HepG2 (cell line): ENCODE measurements at regions not wholly inside any gene's neighbourhood (a gene's known extent, or its start where the extent isn't known, plus 50 kb on each side); places are given as distances from the start of the nearest gene placed in this dataset.

Experiments used
- CBX5 ChIP-seq: sonication (generic); formaldehyde crosslinking; IDR thresholded peaks from 2 replicates; pipeline ENCODE4 v1.4.0; 2020; ENCODE audit warnings: missing genetic modification reagents, borderline replicate concordance
- EP300 ChIP-seq, 3 experiments: sonication (generic) in 1 of 3; formaldehyde crosslinking in 1 of 3; IDR thresholded peaks; 2 replicates each; pipeline versions ENCODE4 v1.5.1 to v1.6.1; 2011 to 2020; ENCODE audit warnings: low read depth in 2 of 3, low read length in 2 of 3, borderline replicate concordance in 1 of 3, improper control_type of control experiment in 1 of 3, mild to moderate bottlenecking in 1 of 3, missing genetic modification reagents in 1 of 3, moderate library complexity in 1 of 3
- FOXA1 ChIP-seq, 2 experiments: fragments of 450-650 bp in 1 of 2; sonication (generic) in 1 of 2; formaldehyde crosslinking in 1 of 2; IDR thresholded peaks; 2 replicates each; pipeline versions ENCODE4 v1.4.0 to v1.6.1; 2016 to 2020; ENCODE audit warnings: missing genetic modification reagents in 1 of 2
- HMG20B ChIP-seq: conservative IDR thresholded peaks from 2 replicates; pipeline ENCODE4 v1.6.1; 2016; ENCODE audit warnings: missing genetic modification reagents, missing compliant biosample characterization
- HOXA3 ChIP-seq: sonication (generic); formaldehyde crosslinking; IDR thresholded peaks from 2 replicates; pipeline ENCODE4 v1.5.0; 2020; ENCODE audit warnings: missing genetic modification reagents
- TRIM24 ChIP-seq: sonication (generic); formaldehyde crosslinking; IDR thresholded peaks from 2 replicates; pipeline ENCODE4 v1.8.0; 2022; ENCODE audit warnings: mild to moderate bottlenecking, missing genetic modification reagents
- ZNF121 ChIP-seq: sonication (generic); formaldehyde crosslinking; IDR thresholded peaks from 2 replicates; pipeline ENCODE4 v1.5.0; 2020; ENCODE audit warnings: mild to moderate bottlenecking, missing genetic modification reagents
- ZNF766 ChIP-seq: sonication (generic); formaldehyde crosslinking; IDR thresholded peaks from 2 replicates; pipeline ENCODE4 v1.5.0; 2020; ENCODE audit warnings: missing genetic modification reagents, borderline replicate concordance
- TF ChIP-seq, protein P1 (sequence below): sonication (generic); formaldehyde crosslinking; IDR thresholded peaks from 2 replicates; pipeline ENCODE4 v1.8.1; 2022; ENCODE audit warnings: low read depth, mild to moderate bottlenecking, missing genetic modification reagents
- TF ChIP-seq, protein P2 (sequence below): sonication (generic); formaldehyde crosslinking; IDR thresholded peaks from 2 replicates; pipeline ENCODE4 v1.4.0; 2020; ENCODE audit warnings: low read depth, mild to moderate bottlenecking, missing genetic modification reagents

DNA sequence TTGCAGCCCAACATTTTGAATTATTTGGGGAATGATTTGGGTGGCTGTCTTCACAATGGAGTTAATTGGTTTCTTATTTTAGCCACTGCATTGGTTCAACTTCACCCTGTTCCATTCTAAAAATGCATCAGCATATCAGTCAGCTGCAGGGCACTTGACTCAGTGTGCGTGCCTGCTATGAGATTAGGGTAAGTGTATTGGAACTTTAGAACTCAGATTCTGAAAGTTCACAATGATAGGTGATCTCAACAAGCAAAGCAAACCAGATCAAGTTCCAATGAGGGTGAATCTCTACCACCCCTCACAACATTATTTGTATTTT lies 265.0 kb downstream of the ZPLD1 start:
- TF ChIP-seq CBX5 (CRISPR knock-in tag) (no peak), ZNF766 (CRISPR knock-in tag) (no peak), EP300 (IDR thresholded peaks at IDR 0.05; ENCODE audit: low read depth in 2 of 2, low read length in 2 of 2) (no peak), EP300 (CRISPR knock-in tag; IDR thresholded peaks at IDR 0.05; ENCODE audit: borderline replicate concordance) (no peak), ZNF121 (CRISPR knock-in tag) (no peak), FOXA1 (IDR thresholded peaks at IDR 0.05) (no peak), FOXA1 (CRISPR knock-in tag; IDR thresholded peaks at IDR 0.05) (no peak), TRIM24 (CRISPR knock-in tag) (no peak), HOXA3 (CRISPR knock-in tag) (no peak), HMG20B (no peak)
- TF ChIP-seq, protein P1, sequence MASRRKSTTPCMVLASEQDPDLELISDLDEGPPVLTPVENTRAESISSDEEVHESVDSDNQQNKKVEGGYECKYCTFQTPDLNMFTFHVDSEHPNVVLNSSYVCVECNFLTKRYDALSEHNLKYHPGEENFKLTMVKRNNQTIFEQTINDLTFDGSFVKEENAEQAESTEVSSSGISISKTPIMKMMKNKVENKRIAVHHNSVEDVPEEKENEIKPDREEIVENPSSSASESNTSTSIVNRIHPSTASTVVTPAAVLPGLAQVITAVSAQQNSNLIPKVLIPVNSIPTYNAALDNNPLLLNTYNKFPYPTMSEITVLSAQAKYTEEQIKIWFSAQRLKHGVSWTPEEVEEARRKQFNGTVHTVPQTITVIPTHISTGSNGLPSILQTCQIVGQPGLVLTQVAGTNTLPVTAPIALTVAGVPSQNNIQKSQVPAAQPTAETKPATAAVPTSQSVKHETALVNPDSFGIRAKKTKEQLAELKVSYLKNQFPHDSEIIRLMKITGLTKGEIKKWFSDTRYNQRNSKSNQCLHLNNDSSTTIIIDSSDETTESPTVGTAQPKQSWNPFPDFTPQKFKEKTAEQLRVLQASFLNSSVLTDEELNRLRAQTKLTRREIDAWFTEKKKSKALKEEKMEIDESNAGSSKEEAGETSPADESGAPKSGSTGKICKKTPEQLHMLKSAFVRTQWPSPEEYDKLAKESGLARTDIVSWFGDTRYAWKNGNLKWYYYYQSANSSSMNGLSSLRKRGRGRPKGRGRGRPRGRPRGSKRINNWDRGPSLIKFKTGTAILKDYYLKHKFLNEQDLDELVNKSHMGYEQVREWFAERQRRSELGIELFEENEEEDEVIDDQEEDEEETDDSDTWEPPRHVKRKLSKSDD (CRISPR knock-in tag): no peak
- TF ChIP-seq, protein P2, sequence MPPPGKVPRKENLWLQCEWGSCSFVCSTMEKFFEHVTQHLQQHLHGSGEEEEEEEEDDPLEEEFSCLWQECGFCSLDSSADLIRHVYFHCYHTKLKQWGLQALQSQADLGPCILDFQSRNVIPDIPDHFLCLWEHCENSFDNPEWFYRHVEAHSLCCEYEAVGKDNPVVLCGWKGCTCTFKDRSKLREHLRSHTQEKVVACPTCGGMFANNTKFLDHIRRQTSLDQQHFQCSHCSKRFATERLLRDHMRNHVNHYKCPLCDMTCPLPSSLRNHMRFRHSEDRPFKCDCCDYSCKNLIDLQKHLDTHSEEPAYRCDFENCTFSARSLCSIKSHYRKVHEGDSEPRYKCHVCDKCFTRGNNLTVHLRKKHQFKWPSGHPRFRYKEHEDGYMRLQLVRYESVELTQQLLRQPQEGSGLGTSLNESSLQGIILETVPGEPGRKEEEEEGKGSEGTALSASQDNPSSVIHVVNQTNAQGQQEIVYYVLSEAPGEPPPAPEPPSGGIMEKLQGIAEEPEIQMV (CRISPR knock-in tag): no peak
